Common myeloid progenitor, CD34-positive (primary cell): ENCODE measurements at regions not wholly inside any gene's neighbourhood (a gene's known extent, or its start where the extent isn't known, plus 50 kb on each side); places are given as distances from the start of the nearest gene placed in this dataset.
A peak's percentile ranks its signal among the peaks of the same experiment; 100 is the strongest.
"Not testable (repeated sequence)": the region's sequence is repeated elsewhere in the genome, so short reads cannot be mapped to it uniquely, and the experiment has no call there.

ENCODE experiments used
- CTCF ChIA-PET: fragments of 350-600 bp; sonication (Branson Sonifier 250); formaldehyde crosslinking; loops from one replicate; lab custom pipeline; 2021; ENCODE audit warnings: antibody characterized with exemption; lab: Charles Lee
- POLR2A ChIA-PET: fragments of 350-600 bp; sonication (Branson Sonifier 250); formaldehyde crosslinking; loops from one replicate; lab custom pipeline; 2021; ENCODE audit warnings: antibody characterized with exemption; lab: Charles Lee
- DNase-seq, 3 donors: peaks; one replicate each; pipeline versions ENCODE4 v3.0.0 to v3.0.0-alpha.2; 2013
- H3K27ac ChIP-seq, 2 experiments: 1 replicate in 1 of 2; 2 replicates in 1 of 2; pipeline ENCODE4 v1.7.0; 2013; ENCODE audit warnings: inconsistent platforms in 2 of 2, low read length in 2 of 2, mild to moderate bottlenecking in 2 of 2, low read depth in 1 of 2, moderate library complexity in 1 of 2; ENCODE audit not compliant: severe bottlenecking in 2 of 2, insufficient read depth in 1 of 2, poor library complexity in 1 of 2
- H3K27me3 ChIP-seq, 5 experiments: replicated peaks in 2 of 5; 1 replicate in 3 of 5; 2 replicates in 2 of 5; pipeline versions ENCODE4 v1.6.1 to v1.7.0; 2013; ENCODE audit warnings: low read length in 4 of 5, mild to moderate bottlenecking in 2 of 5, moderate library complexity in 2 of 5, inconsistent platforms in 1 of 5; ENCODE audit not compliant: insufficient read depth in 5 of 5, control insufficient read depth in 4 of 5
- H3K36me3 ChIP-seq, 4 experiments: 1 replicate in 2 of 4; 2 replicates in 2 of 4; pipeline versions ENCODE4 v1.6.1 to v1.7.0; 2013; ENCODE audit warnings: low read length in 3 of 4, control low read depth in 1 of 4, mild to moderate bottlenecking in 1 of 4; ENCODE audit not compliant: control insufficient read depth in 4 of 4, insufficient read depth in 4 of 4
- H3K4me1 ChIP-seq, 4 experiments: 1 replicate in 3 of 4; 2 replicates in 1 of 4; pipeline versions ENCODE4 v1.6.1 to v1.7.1; 2013; ENCODE audit warnings: low read length in 3 of 4, mild to moderate bottlenecking in 3 of 4, control low read depth in 1 of 4, inconsistent platforms in 1 of 4, moderate library complexity in 1 of 4; ENCODE audit not compliant: control insufficient read depth in 4 of 4, insufficient read depth in 4 of 4; ENCODE audit errors: control extremely low read depth in 1 of 4
- H3K4me3 ChIP-seq, 7 experiments: 1 replicate in 4 of 7; 2 replicates in 3 of 7; pipeline versions ENCODE4 v1.5.1 to v1.7.0; 2013; ENCODE audit warnings: mild to moderate bottlenecking in 7 of 7, low read length in 6 of 7, moderate library complexity in 6 of 7, inconsistent platforms in 2 of 7, low read depth in 2 of 7, control low read depth in 1 of 7; ENCODE audit not compliant: insufficient read depth in 4 of 7, control insufficient read depth in 1 of 7; ENCODE audit errors: extremely low read depth in 1 of 7
- H3K9me3 ChIP-seq, 5 experiments: 1 replicate in 4 of 5; 2 replicates in 1 of 5; pipeline versions ENCODE4 v1.6.1 to v1.7.1; 2013; ENCODE audit warnings: low read length in 4 of 5, mild to moderate bottlenecking in 2 of 5, inconsistent platforms in 1 of 5, low read depth in 1 of 5, moderate library complexity in 1 of 5; ENCODE audit not compliant: control insufficient read depth in 4 of 5, insufficient read depth in 2 of 5; ENCODE audit errors: control extremely low read depth in 1 of 5
- WGBS: methylation state at CpG from one replicate; pipeline ENCODE4 v1.1.5; 2013; ENCODE audit not compliant: insufficient coverage; 5-methylcytosine and 5-hydroxymethylcytosine counted together

- H3K27ac ChIP-seq, H3K27me3 ChIP-seq, H3K9me3 ChIP-seq, POLR2A ChIA-PET, H3K36me3 ChIP-seq, H3K4me3 ChIP-seq, H3K4me1 ChIP-seq: not testable (repeated sequence)
- DNase-seq: peak in 2 of 3 donors; percentile 39 to 45
- no CpG with 5 or more reads among the region's 29 CpGs for WGBS
- CTCF ChIA-PET: interaction anchor here (1.8 kb wide), 1 partner anchor 10 kb away, joined by 5 read pairs; no protein-coding TSS in a partner anchor
These were observed 141.0 kb downstream of the RTP5 start for GRCh38 chr2:242010252-242011166.

- Histone ChIP-seq H3K36me3 (no peaks in the 10 kb centered on the region), H3K27ac (no peak overlapping the region), H3K4me3 (no peak overlapping the region), H3K4me1 (peaks cover 0 to 2% (median 0%) of the 10 kb centered on the region in 4 experiments), H3K27me3 (peaks cover 0 to 10% (median 7%) of the 10 kb centered on the region in 5 experiments), H3K9me3 (peaks cover 0 to 3% (median 0%) of the 10 kb centered on the region in 5 experiments)
- ChIA-PET POLR2A (no interaction called here), CTCF (interaction anchor here (1.8 kb wide), 1 partner anchor 10 kb away, joined by 5 read pairs; no protein-coding TSS in a partner anchor)
- peak in 2 of 3 donors; percentile 36 to 37 for DNase-seq
- WGBS: no CpG with 5 or more reads among the region's 11 CpGs
These were observed 141.6 kb downstream of the RTP5 start for GRCh38 chr2:242011167-242011513.

- ChIA-PET POLR2A (interaction anchor here (0.5 kb wide), 1 partner anchor 9 kb away, joined by 3 read pairs; no protein-coding TSS in a partner anchor), CTCF (interaction anchor here (1.8 kb wide), 1 partner anchor 9 kb away, joined by 5 read pairs; no protein-coding TSS in a partner anchor)
- WGBS: 80% methylated on average over 2 of the region's 12 CpGs
These were observed 142.0 kb downstream of the RTP5 start for GRCh38 chr2:242011516-242011915.

GRCh38 chr2:242011991-242012764, 142.6 kb downstream of the RTP5 start:
- POLR2A ChIA-PET: interaction anchor here (0.5 kb wide), 1 partner anchor 9 kb away, joined by 3 read pairs; no protein-coding TSS in a partner anchor
- 96% methylated on average over 9 of the region's 40 CpGs for WGBS

More at GRCh38 chr2:242011516-242011915, 142.0 kb downstream of the RTP5 start:
- Histone ChIP-seq H3K4me1 (peaks cover 0 to 2% (median 0%) of the 10 kb centered on the region in 4 experiments), H3K27ac (no peak overlapping the region), H3K27me3 (peaks cover 0 to 11% (median 7%) of the 10 kb centered on the region in 5 experiments), H3K36me3 (no peaks in the 10 kb centered on the region), H3K9me3 (peaks cover 0 to 2% (median 0%) of the 10 kb centered on the region in 5 experiments), H3K4me3 (no peak overlapping the region)
- DNase-seq: no peak

GRCh38 chr2:242012956-242013764, 143.6 kb downstream of the RTP5 start:
- Histone ChIP-seq H3K4me1 (peaks cover 0 to 2% (median 0%) of the 10 kb centered on the region in 4 experiments), H3K4me3 (no peak overlapping the region), H3K27ac (no peak overlapping the region), H3K9me3 (peaks cover 0 to 2% (median 0%) of the 10 kb centered on the region in 5 experiments), H3K36me3 (no peaks in the 10 kb centered on the region), H3K27me3 (peaks cover 0 to 13% (median 7%) of the 10 kb centered on the region in 5 experiments)
- WGBS: 92% methylated on average over 27 of the region's 44 CpGs
- ChIA-PET CTCF (no interaction called here), POLR2A (no interaction called here)
- DNase-seq: no peak

More at GRCh38 chr2:242011991-242012764, 142.6 kb downstream of the RTP5 start:
- peaks cover 0 to 2% (median 0%) of the 10 kb centered on the region in 5 experiments for H3K9me3 ChIP-seq
- CTCF ChIA-PET: interaction anchor here (1.8 kb wide), 1 partner anchor 9 kb away, joined by 5 read pairs; no protein-coding TSS in a partner anchor
- H3K27me3 ChIP-seq: peaks cover 0 to 13% (median 7%) of the 10 kb centered on the region in 5 experiments
- H3K36me3 ChIP-seq: no peaks in the 10 kb centered on the region
- no peak overlapping the region for H3K27ac ChIP-seq
- DNase-seq: no peak
- peaks cover 0 to 2% (median 0%) of the 10 kb centered on the region in 4 experiments for H3K4me1 ChIP-seq
- H3K4me3 ChIP-seq: no peak overlapping the region

- peaks cover 0 to 2% (median 0%) of the 10 kb centered on the region in 4 experiments for H3K4me1 ChIP-seq
- H3K27me3 ChIP-seq: peaks cover 0 to 13% (median 7%) of the 10 kb centered on the region in 5 experiments
- H3K36me3 ChIP-seq: no peaks in the 10 kb centered on the region
- no peak for DNase-seq
- 92% methylated on average over 8 of the region's 9 CpGs for WGBS
- ChIA-PET POLR2A (no interaction called here), CTCF (no interaction called here)
- H3K4me3 ChIP-seq: no peak overlapping the region
- H3K9me3 ChIP-seq: peaks cover 0 to 2% (median 0%) of the 10 kb centered on the region in 5 experiments
- no peak overlapping the region for H3K27ac ChIP-seq
These were observed 144.2 kb downstream of the RTP5 start for GRCh38 chr2:242013771-242014170.
